Esophagus squamous epithelium (tissue), 5 donors: ENCODE measurements at regions not wholly inside any gene's neighbourhood (a gene's known extent, or its start where the extent isn't known, plus 50 kb on each side); places are given as distances from the start of the nearest gene placed in this dataset.

ENCODE experiments used
- DNase-seq: peaks from one replicate; lab custom pipeline; 2025; lab: John Stamatoyannopoulos, UW
- H3K27ac ChIP-seq, 4 donors: fragments of 200-600 bp; sonication (generic); one replicate each; pipeline ENCODE4 v1.5.1; 2016 to 2019; ENCODE audit warnings: mild to moderate bottlenecking in 1 of 4
- H3K27me3 ChIP-seq, 4 donors: fragments of 200-600 bp; sonication (generic); 1 replicate in 3 of 4; 2 replicates in 1 of 4; pipeline versions ENCODE4 v1.5.1 to v1.6.0; 2017 to 2021; ENCODE audit warnings: antibody characterized with exemption in 1 of 4
- H3K36me3 ChIP-seq, 3 donors: fragments of 200-600 bp; sonication (generic); one replicate each; pipeline ENCODE4 v1.5.1; 2016 to 2019
- H3K4me1 ChIP-seq, 3 donors: fragments of 200-600 bp; sonication (generic); one replicate each; pipeline ENCODE4 v1.5.1; 2017 to 2019
- H3K4me3 ChIP-seq, 4 donors: fragments of 200-600 bp; sonication (generic); 1 replicate in 3 of 4; 2 replicates in 1 of 4; pipeline ENCODE4 v1.5.1; 2016 to 2019; ENCODE audit warnings: mild to moderate bottlenecking in 2 of 4, moderate library complexity in 1 of 4
- H3K9me3 ChIP-seq, 3 donors: fragments of 200-600 bp; sonication (generic); one replicate each; pipeline ENCODE4 v1.5.1; 2016 to 2019
- POLR2A ChIP-seq, 4 donors: fragments of 450-650 bp; IDR thresholded peaks; one replicate each; pipeline ENCODE4 v1.6.1; 2017; ENCODE audit warnings: antibody characterized with exemption in 4 of 4, mild to moderate bottlenecking in 4 of 4, moderate library complexity in 3 of 4
- WGBS, 2 donors: methylation state at CpG; one replicate each; pipeline ENCODE4 v1.1.5; 2018; 5-methylcytosine and 5-hydroxymethylcytosine counted together
- intact Hi-C: fragments of 100-400 bp; cut with DNase I; formaldehyde crosslinking; loops from one replicate; pipeline ENCODE4 v1.15.0; 2022
- TF ChIP-seq, protein P1 (sequence below), 6 experiments: fragments of 450-650 bp in 4 of 6; fragments of 200-600 bp in 2 of 6; sonication (generic) in 2 of 6; IDR thresholded peaks; one replicate each; pipeline ENCODE4 v1.5.1; 2016 to 2019; ENCODE audit warnings: antibody characterized with exemption in 6 of 6, mild to moderate bottlenecking in 4 of 6, moderate library complexity in 4 of 6
- donor health status: DM: yes; HTN: yes; CAD: no.

DNA sequence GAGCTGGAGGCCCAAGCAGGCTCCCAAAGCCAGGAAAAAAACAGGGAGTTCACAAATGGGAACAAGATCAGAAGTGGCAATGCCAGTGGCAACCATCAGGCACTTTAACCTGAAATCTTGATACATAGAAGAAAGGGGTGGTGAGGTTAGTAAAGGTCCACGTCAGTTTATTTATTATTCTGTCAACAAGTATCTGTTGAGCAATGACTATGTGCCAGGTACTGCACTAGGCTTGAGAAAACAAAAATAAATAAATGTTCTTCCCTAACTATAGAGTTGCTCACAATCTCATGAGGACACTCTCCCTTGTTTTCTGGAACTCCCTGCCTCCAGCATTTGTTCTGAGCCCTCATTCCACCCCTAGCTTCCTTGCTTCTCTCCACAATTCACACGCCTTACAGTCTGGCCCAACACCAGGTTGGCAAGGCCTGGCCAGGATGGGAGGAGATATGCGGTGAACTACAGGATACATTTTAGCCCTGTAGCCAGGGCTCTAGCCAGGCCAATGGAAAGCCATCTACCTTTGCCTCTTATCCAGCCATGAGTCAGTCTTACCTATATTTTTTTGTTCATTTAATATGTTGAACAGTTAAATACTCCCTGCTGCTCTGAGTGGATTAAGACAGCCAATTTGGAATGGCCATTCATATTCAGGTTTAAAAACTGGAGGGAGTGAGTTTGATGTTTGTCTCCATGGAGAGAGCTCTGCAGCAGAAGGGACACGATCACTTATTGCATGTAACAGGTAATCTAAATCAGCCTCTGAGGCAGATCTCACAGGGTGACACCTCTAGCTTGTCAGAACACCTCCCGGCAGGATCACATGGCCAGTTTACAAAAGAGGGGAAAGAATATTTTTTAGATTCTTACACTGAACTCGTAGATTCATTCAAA lies 161.9 kb upstream of the ATP11B start:
- no peak overlapping the region for H3K4me3 ChIP-seq
- H3K27me3 ChIP-seq = no peaks in the 10 kb centered on the region
- no peaks in the 10 kb centered on the region for H3K36me3 ChIP-seq
- TF ChIP-seq, protein P1, sequence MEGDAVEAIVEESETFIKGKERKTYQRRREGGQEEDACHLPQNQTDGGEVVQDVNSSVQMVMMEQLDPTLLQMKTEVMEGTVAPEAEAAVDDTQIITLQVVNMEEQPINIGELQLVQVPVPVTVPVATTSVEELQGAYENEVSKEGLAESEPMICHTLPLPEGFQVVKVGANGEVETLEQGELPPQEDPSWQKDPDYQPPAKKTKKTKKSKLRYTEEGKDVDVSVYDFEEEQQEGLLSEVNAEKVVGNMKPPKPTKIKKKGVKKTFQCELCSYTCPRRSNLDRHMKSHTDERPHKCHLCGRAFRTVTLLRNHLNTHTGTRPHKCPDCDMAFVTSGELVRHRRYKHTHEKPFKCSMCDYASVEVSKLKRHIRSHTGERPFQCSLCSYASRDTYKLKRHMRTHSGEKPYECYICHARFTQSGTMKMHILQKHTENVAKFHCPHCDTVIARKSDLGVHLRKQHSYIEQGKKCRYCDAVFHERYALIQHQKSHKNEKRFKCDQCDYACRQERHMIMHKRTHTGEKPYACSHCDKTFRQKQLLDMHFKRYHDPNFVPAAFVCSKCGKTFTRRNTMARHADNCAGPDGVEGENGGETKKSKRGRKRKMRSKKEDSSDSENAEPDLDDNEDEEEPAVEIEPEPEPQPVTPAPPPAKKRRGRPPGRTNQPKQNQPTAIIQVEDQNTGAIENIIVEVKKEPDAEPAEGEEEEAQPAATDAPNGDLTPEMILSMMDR (IDR thresholded peaks at IDR 0.05) = no peak
- no peak for TF ChIP-seq POLR2A (IDR thresholded peaks at IDR 0.05)
- peak overlapping the region; percentile 74 to 87 (median 79) for H3K27ac ChIP-seq
- H3K4me1 ChIP-seq = peaks cover 0 to 76% (median 23%) of the 10 kb centered on the region in 3 donors
- no peak for DNase-seq
- 31 to 57% methylated on average over 6 of the region's 6 CpGs for WGBS, 2 donors
- H3K9me3 ChIP-seq = no peaks in the 10 kb centered on the region
- intact Hi-C loops = no loop called here

DNA sequence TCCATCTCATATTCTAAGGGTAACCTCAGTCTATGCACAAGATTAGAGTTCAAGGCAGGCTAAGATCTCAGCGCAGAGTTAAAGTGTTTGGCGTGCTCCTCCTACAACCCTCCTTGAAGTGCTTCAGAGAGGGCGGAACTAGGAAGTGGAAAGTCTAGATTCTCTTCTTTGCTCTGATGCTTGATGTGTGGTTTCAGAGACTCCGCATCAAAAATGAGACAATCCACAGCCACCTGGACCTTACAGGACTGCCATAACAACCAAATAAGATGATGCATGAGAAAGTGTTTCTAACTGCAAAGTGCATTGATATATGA lies 161.3 kb upstream of the ATP11B start:
- Histone ChIP-seq H3K36me3 (no peaks in the 10 kb centered on the region), H3K27ac (peak overlapping the region; percentile 74 to 87 (median 79)), H3K9me3 (no peaks in the 10 kb centered on the region), H3K27me3 (no peaks in the 10 kb centered on the region), H3K4me1 (peaks cover 2 to 82% (median 25%) of the 10 kb centered on the region in 3 donors), H3K4me3 (no peak overlapping the region)
- intact Hi-C loops = no loop called here
- no peak for TF ChIP-seq POLR2A (IDR thresholded peaks at IDR 0.05)
- TF ChIP-seq, protein P1 (IDR thresholded peaks at IDR 0.05) = no peak
- 48 to 75% methylated on average over 4 of the region's 4 CpGs for WGBS, 2 donors
- no peak for DNase-seq

DNA sequence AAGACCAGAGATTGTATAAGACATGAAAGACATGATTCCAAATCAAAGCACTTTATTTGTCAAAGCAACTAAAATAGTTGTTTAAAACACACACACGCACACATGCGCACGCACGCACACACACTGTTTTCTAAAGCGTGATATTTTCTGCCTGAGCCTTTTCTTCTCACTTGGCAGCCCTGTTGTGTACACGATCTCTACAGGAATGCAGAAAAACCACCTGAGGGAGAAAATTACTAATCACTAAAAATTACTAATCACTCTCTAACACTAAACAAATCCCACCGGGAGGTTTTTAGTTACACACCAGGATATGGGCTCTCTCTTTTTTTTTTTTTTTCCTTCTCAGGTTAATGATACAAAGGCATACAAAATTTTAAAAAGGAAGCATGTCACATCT lies 160.1 kb upstream of the ATP11B start:
- Histone ChIP-seq H3K27ac (peak overlapping the region in 3 of 4 donors; percentile 78 to 87 (median 80)), H3K4me3 (no peak overlapping the region), H3K36me3 (no peaks in the 10 kb centered on the region), H3K4me1 (peaks cover 4 to 93% (median 27%) of the 10 kb centered on the region in 3 donors), H3K9me3 (no peaks in the 10 kb centered on the region), H3K27me3 (no peaks in the 10 kb centered on the region)
- DNase-seq = no peak
- no peak for TF ChIP-seq POLR2A (IDR thresholded peaks at IDR 0.05)
- TF ChIP-seq, protein P1 (IDR thresholded peaks at IDR 0.05) = no peak
- intact Hi-C loops = no loop called here
- 44 to 51% methylated on average over 7 of the region's 7 CpGs for WGBS, 2 donors

DNA sequence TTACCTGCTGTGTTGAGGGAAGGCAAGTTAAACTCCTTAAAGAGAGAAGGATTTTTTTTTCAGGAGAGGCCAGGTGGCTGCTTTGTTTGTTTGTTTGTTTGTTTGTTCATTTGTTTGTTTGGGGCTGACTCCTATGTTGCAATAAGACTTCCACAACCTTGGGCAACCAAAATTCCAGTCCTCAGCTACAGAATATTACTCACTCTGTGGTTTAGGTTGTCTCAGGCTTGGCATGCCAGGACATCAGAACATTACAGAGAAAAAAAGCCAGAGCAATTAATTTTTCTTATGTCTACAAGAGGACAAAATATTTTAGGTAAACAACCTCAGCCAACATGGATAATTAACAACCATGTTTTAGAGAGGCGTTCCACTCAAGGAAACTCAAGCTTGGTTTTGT lies 156.7 kb upstream of the ATP11B start:
- peaks cover 0 to 7% (median 0%) of the 10 kb centered on the region in 3 donors for H3K9me3 ChIP-seq
- no peaks in the 10 kb centered on the region for H3K27me3 ChIP-seq
- DNase-seq = no peak
- intact Hi-C loops = no loop called here
- peak overlapping the region; percentile 62 to 88 (median 80) for H3K27ac ChIP-seq
- no peaks in the 10 kb centered on the region for H3K36me3 ChIP-seq
- 40 to 52% methylated on average over 1 of the region's 1 CpG for WGBS, 2 donors
- TF ChIP-seq, protein P1 (IDR thresholded peaks at IDR 0.05) = no peak
- TF ChIP-seq POLR2A (IDR thresholded peaks at IDR 0.05) = no peak
- H3K4me1 ChIP-seq = peaks cover 4 to 76% (median 17%) of the 10 kb centered on the region in 3 donors
- no peak overlapping the region for H3K4me3 ChIP-seq

DNA sequence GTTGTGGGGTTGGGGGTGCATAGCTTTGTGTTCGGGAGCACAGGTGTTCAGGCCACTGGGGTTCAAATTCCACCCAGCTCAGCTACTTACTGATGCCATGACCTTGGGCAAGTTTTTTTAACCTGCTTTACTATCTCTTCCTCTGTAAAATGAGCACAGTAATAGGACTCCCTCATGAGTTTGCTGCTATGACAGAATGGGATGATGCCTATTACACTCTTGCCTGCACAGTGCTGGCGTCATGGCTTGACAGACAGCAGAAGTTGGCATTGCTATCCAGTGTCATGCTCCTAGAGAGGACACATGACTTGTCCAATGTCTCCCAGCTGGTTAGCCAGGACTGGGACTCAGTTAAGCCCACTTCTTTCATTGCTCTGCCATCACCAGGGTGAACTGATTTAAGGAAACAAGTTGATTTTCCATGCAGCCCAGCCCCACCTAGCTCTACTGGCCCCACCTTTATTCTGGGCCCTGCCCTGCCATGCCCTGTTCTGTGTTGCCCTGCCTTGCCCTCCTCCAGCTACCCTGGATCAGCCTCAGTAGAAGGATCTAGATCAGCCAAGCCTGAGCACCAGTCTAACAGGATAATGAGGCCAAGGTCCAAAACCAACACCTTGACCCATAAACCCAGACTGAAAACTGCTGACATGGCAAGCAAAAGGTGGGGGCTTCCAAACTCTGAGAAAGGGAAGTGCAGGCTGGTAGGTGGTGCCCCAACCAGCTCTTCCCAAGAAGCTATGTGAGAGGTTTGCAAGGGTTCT lies 155.8 kb upstream of the ATP11B start:
- peaks cover 0 to 7% (median 0%) of the 10 kb centered on the region in 3 donors for H3K9me3 ChIP-seq
- H3K27ac ChIP-seq = peak overlapping the region; percentile 62 to 88 (median 80)
- intact Hi-C loops = no loop called here
- no peaks in the 10 kb centered on the region for H3K27me3 ChIP-seq
- H3K36me3 ChIP-seq = no peaks in the 10 kb centered on the region
- TF ChIP-seq, protein P1 (IDR thresholded peaks at IDR 0.05) = no peak
- TF ChIP-seq POLR2A (IDR thresholded peaks at IDR 0.05) = no peak
- 52 to 65% methylated on average over 2 of the region's 2 CpGs for WGBS, 2 donors
- DNase-seq = no peak
- no peak overlapping the region for H3K4me3 ChIP-seq
- peaks cover 4 to 76% (median 15%) of the 10 kb centered on the region in 3 donors for H3K4me1 ChIP-seq
